Kidney (tissue), 13 donors: ENCODE measurements at regions not wholly inside any gene's neighbourhood (a gene's known extent, or its start where the extent isn't known, plus 50 kb on each side); places are given as distances from the start of the nearest gene placed in this dataset.

ENCODE experiments used
- DNase-seq, 5 donors: peaks; one replicate each; pipeline ENCODE4 v3.0.0-alpha.2; 2013 to 2020
- FAIRE-seq: peaks from 2 replicates; lab custom pipeline; 2012; peaks lifted over from hg19 to GRCh38; lab: Jason Lieb, UNC
- H3K27ac ChIP-seq, 2 donors: one replicate each; pipeline ENCODE4 v1.7.0; 2013; ENCODE audit warnings: low read depth in 2 of 2, low read length in 2 of 2, inconsistent platforms in 1 of 2
- H3K27me3 ChIP-seq: one replicate; pipeline ENCODE4 v1.7.1; 2013; ENCODE audit warnings: low read length, inconsistent platforms; ENCODE audit not compliant: control insufficient read depth, insufficient read depth
- H3K36me3 ChIP-seq, 3 donors: one replicate each; pipeline versions ENCODE4 v1.7.0 to v1.7.1; 2013; ENCODE audit warnings: low read length in 3 of 3, control low read depth in 1 of 3, inconsistent platforms in 1 of 3; ENCODE audit not compliant: insufficient read depth in 3 of 3, control insufficient read depth in 2 of 3
- H3K4me1 ChIP-seq, 3 donors: one replicate each; pipeline versions ENCODE4 v1.7.0 to v1.7.1; 2013; ENCODE audit warnings: low read length in 3 of 3, inconsistent platforms in 1 of 3, low read depth in 1 of 3; ENCODE audit not compliant: control insufficient read depth in 2 of 3, insufficient read depth in 2 of 3
- H3K4me3 ChIP-seq, 3 donors: one replicate each; pipeline versions ENCODE4 v1.7.0 to v1.8.1; 2013; ENCODE audit warnings: low read length in 3 of 3, control low read depth in 1 of 3, inconsistent platforms in 1 of 3
- H3K9ac ChIP-seq, 3 donors: one replicate each; pipeline versions ENCODE4 v1.7.0 to v1.7.1; 2013; ENCODE audit warnings: low read length in 3 of 3, control low read depth in 1 of 3, inconsistent platforms in 1 of 3
- H3K9me3 ChIP-seq, 3 donors: one replicate each; pipeline versions ENCODE4 v1.7.0 to v1.7.1; 2013; ENCODE audit warnings: low read length in 3 of 3, control low read depth in 1 of 3, inconsistent platforms in 1 of 3; ENCODE audit not compliant: control insufficient read depth in 2 of 3, insufficient read depth in 1 of 3
- CTCF ChIP-seq: IDR thresholded peaks from 3 replicates; pipeline ENCODE4 v1.5.1; 2012; ENCODE audit warnings: mild to moderate bottlenecking, moderate library complexity, borderline replicate concordance; ENCODE audit not compliant: insufficient read depth; ENCODE audit errors: extremely low read depth
- intact Hi-C: fragments of 100-400 bp; cut with DNase I; formaldehyde crosslinking; loops from one replicate; pipeline ENCODE4 v1.11.1; 2022
- donor health status: control.
- donor health status: control.
- donor health status: control.
- donor health status: control.
- donor health status: control.
- donor health status: DM: yes; HTN: yes; CAD: no.
- donor health status: Normal renal cell carcinoma (clear cell type).

GRCh38 chr4:26049447-26049846, 135.4 kb downstream of the SMIM20 start:
- no peak for FAIRE-seq
- Histone ChIP-seq H3K4me1 (no peaks in the 10 kb centered on the region), H3K9me3 (no peaks in the 10 kb centered on the region), H3K36me3 (no peaks in the 10 kb centered on the region), H3K27ac (no peak overlapping the region), H3K27me3 (no peaks in the 10 kb centered on the region), H3K9ac (no peak overlapping the region), H3K4me3 (no peak overlapping the region)
- TF ChIP-seq CTCF = no peak
- intact Hi-C loops = no loop called here
- no peak for DNase-seq

DNA sequence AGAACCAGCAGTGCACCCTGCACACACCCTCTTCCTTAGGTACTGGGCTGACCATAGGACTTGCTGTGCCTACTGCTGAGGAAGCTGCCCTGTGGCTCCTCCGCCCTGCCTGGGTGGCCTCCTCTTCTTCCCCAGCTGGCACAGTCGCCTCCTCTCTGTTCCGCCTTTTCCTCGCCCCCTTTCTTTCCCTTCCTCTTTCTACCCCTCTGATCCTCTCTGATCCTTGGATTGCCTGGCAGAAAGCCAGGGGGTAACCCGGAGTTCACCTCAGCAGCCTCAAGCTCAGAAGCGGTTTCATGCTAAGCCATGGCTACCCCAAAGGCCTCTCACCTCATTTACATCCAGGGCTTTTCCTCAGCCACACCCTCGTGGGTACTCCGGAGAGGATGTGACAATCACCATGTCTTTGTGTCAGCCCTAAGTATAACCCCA, 136.2 kb downstream of the SMIM20 start:
- no peak for TF ChIP-seq CTCF
- H3K9ac ChIP-seq = no peak overlapping the region
- no peaks in the 10 kb centered on the region for H3K9me3 ChIP-seq
- intact Hi-C loops = no loop called here
- no peak overlapping the region for H3K27ac ChIP-seq
- H3K36me3 ChIP-seq = no peaks in the 10 kb centered on the region
- no peaks in the 10 kb centered on the region for H3K27me3 ChIP-seq
- DNase-seq = no peak
- FAIRE-seq = no peak
- no peaks in the 10 kb centered on the region for H3K4me1 ChIP-seq
- H3K4me3 ChIP-seq = no peak overlapping the region

- H3K27me3 ChIP-seq = no peaks in the 10 kb centered on the region
- H3K4me3 ChIP-seq = no peak overlapping the region
- no peaks in the 10 kb centered on the region for H3K9me3 ChIP-seq
- DNase-seq = no peak
- no peaks in the 10 kb centered on the region for H3K4me1 ChIP-seq
- H3K27ac ChIP-seq = no peak overlapping the region
- H3K36me3 ChIP-seq = no peaks in the 10 kb centered on the region
- no peak overlapping the region for H3K9ac ChIP-seq
- no peak for TF ChIP-seq CTCF
- intact Hi-C loops = no loop called here
- FAIRE-seq = no peak
These were observed 136.7 kb downstream of the SMIM20 start for GRCh38 chr4:26050671-26051070.

GRCh38 chr4:26051240-26051639, 137.2 kb downstream of the SMIM20 start:
- no peak overlapping the region for H3K9ac ChIP-seq
- H3K27me3 ChIP-seq = no peaks in the 10 kb centered on the region
- FAIRE-seq = no peak
- no peak for DNase-seq
- no peak overlapping the region for H3K4me3 ChIP-seq
- intact Hi-C loops = no loop called here
- H3K9me3 ChIP-seq = no peaks in the 10 kb centered on the region
- no peak for TF ChIP-seq CTCF
- H3K4me1 ChIP-seq = no peaks in the 10 kb centered on the region
- no peak overlapping the region for H3K27ac ChIP-seq
- H3K36me3 ChIP-seq = no peaks in the 10 kb centered on the region
